Stimulated activated effector memory CD8-positive, alpha-beta T cell treated with anti-CD3 and anti-CD28 coated beads, Interleukin-12 subunit alpha, Interleukin-12 subunit beta, amount 100 ng/mL, for 72 hours (primary cell): ENCODE measurements at regions not wholly inside any gene's neighbourhood (a gene's known extent, or its start where the extent isn't known, plus 50 kb on each side); places are given as distances from the start of the nearest gene placed in this dataset.

Experiments used
- ATAC-seq: fragments of 150-1000 bp; cut with Tn5 transposase; 2 replicates; pipeline ENCODE4 v1.10.0; 2021
- DNase-seq, 2 donors: peaks; one replicate each; pipeline ENCODE4 v3.0.0; 2021 to 2022; ENCODE audit warnings: low spot score in 2 of 2
- H3K27ac Mint-ChIP-seq: one replicate; pipeline ENCODE4 v1.8.0; 2022; ENCODE audit warnings: mild to moderate bottlenecking, mixed read lengths
- H3K36me3 Mint-ChIP-seq: one replicate; pipeline ENCODE4 v1.8.0; 2022; ENCODE audit warnings: mild to moderate bottlenecking, mixed read lengths
- H3K4me1 Mint-ChIP-seq: one replicate; pipeline ENCODE4 v1.8.0; 2022; ENCODE audit warnings: mixed read lengths
- H3K4me3 Mint-ChIP-seq: one replicate; pipeline ENCODE4 v1.8.0; 2022; ENCODE audit warnings: mild to moderate bottlenecking, mixed read lengths
- H3K9me3 Mint-ChIP-seq: one replicate; pipeline ENCODE4 v1.8.0; 2022; ENCODE audit warnings: mixed read lengths

GRCh38 chr10:71053169-71053895 lies 159.0 kb upstream of the UNC5B start:
- Mint-ChIP-seq H3K36me3 (no peaks in the 10 kb centered on the region), H3K27ac (no peak overlapping the region), H3K9me3 (no peaks in the 10 kb centered on the region), H3K4me1 (no peaks in the 10 kb centered on the region), H3K4me3 (no peak overlapping the region)
- DNase-seq, result no peak
- ATAC-seq, result no peak

GRCh38 chr10:71058308-71058707 lies 154.1 kb upstream of the UNC5B start:
- no peaks in the 10 kb centered on the region for H3K4me1 Mint-ChIP-seq
- ATAC-seq (no peak), DNase-seq (no peak)
- H3K36me3 Mint-ChIP-seq, result no peaks in the 10 kb centered on the region
- H3K4me3 Mint-ChIP-seq, result no peak overlapping the region
- no peak overlapping the region for H3K27ac Mint-ChIP-seq
- H3K9me3 Mint-ChIP-seq, result no peaks in the 10 kb centered on the region

- no peak for DNase-seq
- Mint-ChIP-seq H3K36me3 (no peaks in the 10 kb centered on the region), H3K4me1 (no peaks in the 10 kb centered on the region), H3K27ac (no peak overlapping the region), H3K4me3 (no peak overlapping the region), H3K9me3 (no peaks in the 10 kb centered on the region)
- peak; percentile 22 for ATAC-seq
Observed at GRCh38 chr10:71059054-71059818, 153.1 kb upstream of the UNC5B start.

GRCh38 chr10:71059943-71060342 lies 152.4 kb upstream of the UNC5B start:
- ATAC-seq, result no peak
- Mint-ChIP-seq H3K9me3 (no peaks in the 10 kb centered on the region), H3K4me3 (no peak overlapping the region), H3K27ac (no peak overlapping the region), H3K36me3 (no peaks in the 10 kb centered on the region), H3K4me1 (no peaks in the 10 kb centered on the region)
- DNase-seq, result no peak

GRCh38 chr10:71060476-71061426 lies 151.6 kb upstream of the UNC5B start:
- no peak overlapping the region for H3K4me3 Mint-ChIP-seq
- ATAC-seq (no peak), DNase-seq (no peak)
- no peaks in the 10 kb centered on the region for H3K4me1 Mint-ChIP-seq
- no peak overlapping the region for H3K27ac Mint-ChIP-seq
- H3K36me3 Mint-ChIP-seq, result no peaks in the 10 kb centered on the region
- no peaks in the 10 kb centered on the region for H3K9me3 Mint-ChIP-seq

- ATAC-seq (no peak), DNase-seq (no peak)
- H3K27ac Mint-ChIP-seq, result no peak overlapping the region
- no peak overlapping the region for H3K4me3 Mint-ChIP-seq
- H3K4me1 Mint-ChIP-seq, result no peaks in the 10 kb centered on the region
- H3K36me3 Mint-ChIP-seq, result no peaks in the 10 kb centered on the region
- no peaks in the 10 kb centered on the region for H3K9me3 Mint-ChIP-seq
Observed at GRCh38 chr10:71061472-71061871, 150.9 kb upstream of the UNC5B start.

- H3K4me3 Mint-ChIP-seq, result no peak overlapping the region
- DNase-seq (no peak), ATAC-seq (no peak)
- no peaks in the 10 kb centered on the region for H3K36me3 Mint-ChIP-seq
- H3K4me1 Mint-ChIP-seq, result no peaks in the 10 kb centered on the region
- no peak overlapping the region for H3K27ac Mint-ChIP-seq
- no peaks in the 10 kb centered on the region for H3K9me3 Mint-ChIP-seq
Observed at GRCh38 chr10:71062156-71062555, 150.2 kb upstream of the UNC5B start.

GRCh38 chr10:71063401-71063800 lies 149.0 kb upstream of the UNC5B start:
- H3K4me1 Mint-ChIP-seq, result no peaks in the 10 kb centered on the region
- H3K36me3 Mint-ChIP-seq, result no peaks in the 10 kb centered on the region
- H3K27ac Mint-ChIP-seq, result no peak overlapping the region
- DNase-seq, result no peak
- H3K4me3 Mint-ChIP-seq, result no peak overlapping the region
- ATAC-seq, result no peak
- no peaks in the 10 kb centered on the region for H3K9me3 Mint-ChIP-seq

- ATAC-seq, result no peak
- Mint-ChIP-seq H3K4me3 (no peak overlapping the region), H3K27ac (no peak overlapping the region), H3K9me3 (no peaks in the 10 kb centered on the region), H3K36me3 (no peaks in the 10 kb centered on the region), H3K4me1 (no peaks in the 10 kb centered on the region)
- DNase-seq, result no peak
Observed at GRCh38 chr10:71064413-71065118, 147.8 kb upstream of the UNC5B start.

GRCh38 chr10:71065659-71066058 lies 146.7 kb upstream of the UNC5B start:
- no peaks in the 10 kb centered on the region for H3K9me3 Mint-ChIP-seq
- H3K36me3 Mint-ChIP-seq, result no peaks in the 10 kb centered on the region
- H3K4me1 Mint-ChIP-seq, result no peaks in the 10 kb centered on the region
- DNase-seq (no peak), ATAC-seq (no peak)
- no peak overlapping the region for H3K27ac Mint-ChIP-seq
- H3K4me3 Mint-ChIP-seq, result no peak overlapping the region

- no peaks in the 10 kb centered on the region for H3K4me1 Mint-ChIP-seq
- H3K36me3 Mint-ChIP-seq, result no peaks in the 10 kb centered on the region
- ATAC-seq (no peak), DNase-seq (no peak)
- no peak overlapping the region for H3K4me3 Mint-ChIP-seq
- no peaks in the 10 kb centered on the region for H3K9me3 Mint-ChIP-seq
- H3K27ac Mint-ChIP-seq, result no peak overlapping the region
Observed at GRCh38 chr10:71066600-71066999, 145.8 kb upstream of the UNC5B start.

GRCh38 chr10:71067098-71067740 lies 145.2 kb upstream of the UNC5B start:
- ATAC-seq, result no peak

GRCh38 chr10:71068861-71069271 lies 143.5 kb upstream of the UNC5B start:
- Mint-ChIP-seq H3K36me3 (no peaks in the 10 kb centered on the region), H3K4me1 (no peaks in the 10 kb centered on the region), H3K4me3 (no peak overlapping the region), H3K27ac (no peak overlapping the region), H3K9me3 (no peaks in the 10 kb centered on the region)
- ATAC-seq (no peak), DNase-seq (no peak)

More at GRCh38 chr10:71067098-71067740, 145.2 kb upstream of the UNC5B start:
- H3K9me3 Mint-ChIP-seq, result no peaks in the 10 kb centered on the region
- H3K4me3 Mint-ChIP-seq, result no peak overlapping the region
- no peak overlapping the region for H3K27ac Mint-ChIP-seq
- H3K4me1 Mint-ChIP-seq, result no peaks in the 10 kb centered on the region
- no peak for DNase-seq
- H3K36me3 Mint-ChIP-seq, result no peaks in the 10 kb centered on the region

GRCh38 chr10:71069909-71070666 lies 142.3 kb upstream of the UNC5B start:
- no peak overlapping the region for H3K4me3 Mint-ChIP-seq
- ATAC-seq, result no peak
- no peak overlapping the region for H3K27ac Mint-ChIP-seq
- H3K4me1 Mint-ChIP-seq, result no peaks in the 10 kb centered on the region
- DNase-seq, result no peak
- H3K9me3 Mint-ChIP-seq, result no peaks in the 10 kb centered on the region
- no peaks in the 10 kb centered on the region for H3K36me3 Mint-ChIP-seq
